SK-N-SH treated with all-trans-retinoic acid at 6 μM for 48 hours (cell line): ENCODE measurements at regions not wholly inside any gene's neighbourhood (a gene's known extent, or its start where the extent isn't known, plus 50 kb on each side); places are given as distances from the start of the nearest gene placed in this dataset.

ENCODE experiments used
- ATAC-seq: fragments of 200-7000 bp; cut with Tn5 transposase; 3 replicates; pipeline ENCODE4 v1.9.1; 2020; ENCODE audit warnings: mild to moderate bottlenecking, moderate library complexity
- ARNTL ChIP-seq: fragments of 450-650 bp; formaldehyde crosslinking; IDR thresholded peaks from 2 replicates; pipeline ENCODE4 v1.5.0; 2020; ENCODE audit warnings: low read depth, mild to moderate bottlenecking, moderate library complexity, borderline replicate concordance
- BACH2 ChIP-seq: fragments of 250-450 bp; sonication (Bioruptor Pico); IDR thresholded peaks from 2 replicates; pipeline ENCODE4 v1.9.0; 2021; ENCODE audit warnings: mild to moderate bottlenecking, borderline replicate concordance
- CSDC2 ChIP-seq: fragments of 250-450 bp; sonication (Bioruptor Pico); IDR thresholded peaks from 2 replicates; pipeline ENCODE4 v1.5.0; 2020; ENCODE audit warnings: mild to moderate bottlenecking, moderate library complexity
- ESRRG ChIP-seq: fragments of 250-450 bp; sonication (Bioruptor Pico); IDR thresholded peaks from 2 replicates; pipeline ENCODE4 v1.6.1; 2021; ENCODE audit warnings: mild to moderate bottlenecking
- GLIS3 ChIP-seq: fragments of 250-450 bp; sonication (Bioruptor Pico); IDR thresholded peaks from 2 replicates; pipeline ENCODE4 v1.5.0; 2020; ENCODE audit warnings: mild to moderate bottlenecking, moderate library complexity
- OSR1 ChIP-seq: fragments of 250-450 bp; sonication (Bioruptor Pico); IDR thresholded peaks from 2 replicates; pipeline ENCODE4 v1.8.0; 2022; ENCODE audit warnings: moderate library complexity, mild to moderate bottlenecking, inconsistent platforms
- PATZ1 ChIP-seq: fragments of 250-450 bp; sonication (Bioruptor Pico); IDR thresholded peaks from 2 replicates; pipeline ENCODE4 v1.8.0; 2020; ENCODE audit warnings: mild to moderate bottlenecking, moderate library complexity, borderline replicate concordance
- RARB ChIP-seq: fragments of 250-450 bp; sonication (Bioruptor Pico); IDR thresholded peaks from 2 replicates; pipeline ENCODE4 v1.8.0; 2021; ENCODE audit warnings: mild to moderate bottlenecking, moderate library complexity
- SNAI2 ChIP-seq: fragments of 250-450 bp; sonication (Bioruptor Pico); IDR thresholded peaks from 2 replicates; pipeline ENCODE4 v1.5.0; 2020; ENCODE audit warnings: mild to moderate bottlenecking, moderate library complexity
- TCF4 ChIP-seq: fragments of 250-450 bp; sonication (Bioruptor Pico); IDR thresholded peaks from 2 replicates; pipeline ENCODE4 v1.8.0; 2021; ENCODE audit warnings: mild to moderate bottlenecking, moderate library complexity, borderline replicate concordance
- TOX ChIP-seq: fragments of 250-450 bp; sonication (Bioruptor Pico); IDR thresholded peaks from 2 replicates; pipeline ENCODE4 v1.8.0; 2021; ENCODE audit warnings: mild to moderate bottlenecking, moderate library complexity, borderline replicate concordance
- ZC3H10 ChIP-seq: fragments of 250-450 bp; sonication (Bioruptor Pico); IDR thresholded peaks from 2 replicates; pipeline ENCODE4 v1.5.1; 2021; ENCODE audit warnings: mild to moderate bottlenecking, moderate library complexity
- ZFP3 ChIP-seq: fragments of 250-450 bp; sonication (Bioruptor Pico); IDR thresholded peaks from 2 replicates; pipeline ENCODE4 v1.5.0; 2020; ENCODE audit warnings: mild to moderate bottlenecking, moderate library complexity
- ZFP30 ChIP-seq: fragments of 450-650 bp; formaldehyde crosslinking; IDR thresholded peaks from 2 replicates; pipeline ENCODE4 v1.5.0; 2022; ENCODE audit warnings: mild to moderate bottlenecking, moderate library complexity
- ZNF565 ChIP-seq: fragments of 450-650 bp; formaldehyde crosslinking; conservative IDR thresholded peaks from 2 replicates; pipeline ENCODE4 v1.5.0; 2020; ENCODE audit warnings: low read depth, mild to moderate bottlenecking, moderate library complexity
- ZNF70 ChIP-seq: fragments of 450-650 bp; formaldehyde crosslinking; IDR thresholded peaks from 2 replicates; pipeline ENCODE4 v1.5.0; 2020; ENCODE audit warnings: mild to moderate bottlenecking, moderate library complexity
- ZNF8 ChIP-seq: fragments of 450-650 bp; formaldehyde crosslinking; IDR thresholded peaks from 2 replicates; pipeline ENCODE4 v1.5.0; 2020; ENCODE audit warnings: mild to moderate bottlenecking, moderate library complexity
- TF ChIP-seq, protein P1 (sequence below): fragments of 250-450 bp; sonication (Bioruptor Pico); IDR thresholded peaks from 2 replicates; pipeline ENCODE4 v1.5.0; 2020; ENCODE audit warnings: mild to moderate bottlenecking, moderate library complexity
- TF ChIP-seq, protein P2 (sequence below): fragments of 250-450 bp; sonication (Bioruptor Pico); IDR thresholded peaks from 2 replicates; pipeline ENCODE4 v1.8.0; 2021; ENCODE audit warnings: low read depth, mild to moderate bottlenecking, moderate library complexity, borderline replicate concordance
- TF ChIP-seq, protein P3 (sequence below): fragments of 250-450 bp; sonication (Bioruptor Pico); IDR thresholded peaks from 2 replicates; pipeline ENCODE4 v1.5.1; 2020; ENCODE audit warnings: low read depth, mild to moderate bottlenecking, moderate library complexity

- TF ChIP-seq, protein P1, sequence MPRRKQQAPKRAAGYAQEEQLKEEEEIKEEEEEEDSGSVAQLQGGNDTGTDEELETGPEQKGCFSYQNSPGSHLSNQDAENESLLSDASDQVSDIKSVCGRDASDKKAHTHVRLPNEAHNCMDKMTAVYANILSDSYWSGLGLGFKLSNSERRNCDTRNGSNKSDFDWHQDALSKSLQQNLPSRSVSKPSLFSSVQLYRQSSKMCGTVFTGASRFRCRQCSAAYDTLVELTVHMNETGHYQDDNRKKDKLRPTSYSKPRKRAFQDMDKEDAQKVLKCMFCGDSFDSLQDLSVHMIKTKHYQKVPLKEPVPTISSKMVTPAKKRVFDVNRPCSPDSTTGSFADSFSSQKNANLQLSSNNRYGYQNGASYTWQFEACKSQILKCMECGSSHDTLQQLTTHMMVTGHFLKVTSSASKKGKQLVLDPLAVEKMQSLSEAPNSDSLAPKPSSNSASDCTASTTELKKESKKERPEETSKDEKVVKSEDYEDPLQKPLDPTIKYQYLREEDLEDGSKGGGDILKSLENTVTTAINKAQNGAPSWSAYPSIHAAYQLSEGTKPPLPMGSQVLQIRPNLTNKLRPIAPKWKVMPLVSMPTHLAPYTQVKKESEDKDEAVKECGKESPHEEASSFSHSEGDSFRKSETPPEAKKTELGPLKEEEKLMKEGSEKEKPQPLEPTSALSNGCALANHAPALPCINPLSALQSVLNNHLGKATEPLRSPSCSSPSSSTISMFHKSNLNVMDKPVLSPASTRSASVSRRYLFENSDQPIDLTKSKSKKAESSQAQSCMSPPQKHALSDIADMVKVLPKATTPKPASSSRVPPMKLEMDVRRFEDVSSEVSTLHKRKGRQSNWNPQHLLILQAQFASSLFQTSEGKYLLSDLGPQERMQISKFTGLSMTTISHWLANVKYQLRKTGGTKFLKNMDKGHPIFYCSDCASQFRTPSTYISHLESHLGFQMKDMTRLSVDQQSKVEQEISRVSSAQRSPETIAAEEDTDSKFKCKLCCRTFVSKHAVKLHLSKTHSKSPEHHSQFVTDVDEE (CRISPR knock-in tag): no peak
- TF ChIP-seq GLIS3: no peak
Measured at GRCh38 chr20:57806476-57806875, 96.7 kb upstream of the PMEPA1 start (continued).

DNA sequence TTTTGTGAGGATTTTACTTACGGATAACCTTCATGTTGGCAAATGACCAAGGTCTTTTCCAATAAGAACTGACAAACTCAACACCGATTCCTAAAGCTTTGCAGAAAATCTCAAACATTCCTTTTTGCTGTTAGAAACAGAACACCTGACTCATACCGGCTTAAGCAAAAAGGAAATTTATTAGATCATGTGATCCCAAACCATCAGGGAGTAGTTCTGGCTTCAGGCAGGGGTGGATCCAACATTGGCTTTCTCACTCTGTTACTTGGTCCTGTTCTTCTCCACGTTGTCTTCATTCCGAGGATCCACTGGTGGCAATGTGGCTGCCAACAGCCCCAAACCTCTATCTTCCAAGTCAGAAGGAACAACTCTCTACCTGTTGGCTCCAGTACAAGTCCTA lies 95.9 kb upstream of the PMEPA1 start:
- no peak for ATAC-seq
- no peak for TF ChIP-seq ZNF8 (CRISPR knock-in tag)
- no peak for TF ChIP-seq OSR1 (CRISPR knock-in tag)
- TF ChIP-seq ZC3H10 (CRISPR knock-in tag): no peak
- no peak for TF ChIP-seq ARNTL (CRISPR knock-in tag)
- TF ChIP-seq ZNF70: no peak
- TF ChIP-seq, protein P1 (CRISPR knock-in tag): no peak
- TF ChIP-seq CSDC2 (CRISPR knock-in tag): no peak
- no peak for TF ChIP-seq ESRRG (CRISPR knock-in tag)
- TF ChIP-seq, protein P2, sequence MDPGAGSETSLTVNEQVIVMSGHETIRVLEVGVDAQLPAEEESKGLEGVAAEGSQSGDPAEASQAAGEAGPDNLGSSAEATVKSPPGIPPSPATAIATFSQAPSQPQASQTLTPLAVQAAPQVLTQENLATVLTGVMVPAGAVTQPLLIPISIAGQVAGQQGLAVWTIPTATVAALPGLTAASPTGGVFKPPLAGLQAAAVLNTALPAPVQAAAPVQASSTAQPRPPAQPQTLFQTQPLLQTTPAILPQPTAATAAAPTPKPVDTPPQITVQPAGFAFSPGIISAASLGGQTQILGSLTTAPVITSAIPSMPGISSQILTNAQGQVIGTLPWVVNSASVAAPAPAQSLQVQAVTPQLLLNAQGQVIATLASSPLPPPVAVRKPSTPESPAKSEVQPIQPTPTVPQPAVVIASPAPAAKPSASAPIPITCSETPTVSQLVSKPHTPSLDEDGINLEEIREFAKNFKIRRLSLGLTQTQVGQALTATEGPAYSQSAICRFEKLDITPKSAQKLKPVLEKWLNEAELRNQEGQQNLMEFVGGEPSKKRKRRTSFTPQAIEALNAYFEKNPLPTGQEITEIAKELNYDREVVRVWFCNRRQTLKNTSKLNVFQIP: no peak
- TF ChIP-seq, protein P3, sequence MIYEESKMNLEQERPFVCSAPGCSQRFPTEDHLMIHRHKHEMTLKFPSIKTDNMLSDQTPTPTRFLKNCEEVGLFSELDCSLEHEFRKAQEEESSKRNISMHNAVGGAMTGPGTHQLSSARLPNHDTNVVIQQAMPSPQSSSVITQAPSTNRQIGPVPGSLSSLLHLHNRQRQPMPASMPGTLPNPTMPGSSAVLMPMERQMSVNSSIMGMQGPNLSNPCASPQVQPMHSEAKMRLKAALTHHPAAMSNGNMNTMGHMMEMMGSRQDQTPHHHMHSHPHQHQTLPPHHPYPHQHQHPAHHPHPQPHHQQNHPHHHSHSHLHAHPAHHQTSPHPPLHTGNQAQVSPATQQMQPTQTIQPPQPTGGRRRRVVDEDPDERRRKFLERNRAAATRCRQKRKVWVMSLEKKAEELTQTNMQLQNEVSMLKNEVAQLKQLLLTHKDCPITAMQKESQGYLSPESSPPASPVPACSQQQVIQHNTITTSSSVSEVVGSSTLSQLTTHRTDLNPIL (CRISPR knock-in tag): no peak
- no peak for TF ChIP-seq TOX
- TF ChIP-seq ZFP30: no peak
- no peak for TF ChIP-seq SNAI2 (CRISPR knock-in tag)
- TF ChIP-seq TCF4 (CRISPR knock-in tag): no peak
- no peak for TF ChIP-seq PATZ1 (CRISPR knock-in tag)
- TF ChIP-seq GLIS3: no peak
- TF ChIP-seq ZNF565: no peak
- no peak for TF ChIP-seq ZFP3 (CRISPR knock-in tag)
- TF ChIP-seq RARB (CRISPR knock-in tag): no peak
- TF ChIP-seq BACH2 (CRISPR knock-in tag): no peak

DNA sequence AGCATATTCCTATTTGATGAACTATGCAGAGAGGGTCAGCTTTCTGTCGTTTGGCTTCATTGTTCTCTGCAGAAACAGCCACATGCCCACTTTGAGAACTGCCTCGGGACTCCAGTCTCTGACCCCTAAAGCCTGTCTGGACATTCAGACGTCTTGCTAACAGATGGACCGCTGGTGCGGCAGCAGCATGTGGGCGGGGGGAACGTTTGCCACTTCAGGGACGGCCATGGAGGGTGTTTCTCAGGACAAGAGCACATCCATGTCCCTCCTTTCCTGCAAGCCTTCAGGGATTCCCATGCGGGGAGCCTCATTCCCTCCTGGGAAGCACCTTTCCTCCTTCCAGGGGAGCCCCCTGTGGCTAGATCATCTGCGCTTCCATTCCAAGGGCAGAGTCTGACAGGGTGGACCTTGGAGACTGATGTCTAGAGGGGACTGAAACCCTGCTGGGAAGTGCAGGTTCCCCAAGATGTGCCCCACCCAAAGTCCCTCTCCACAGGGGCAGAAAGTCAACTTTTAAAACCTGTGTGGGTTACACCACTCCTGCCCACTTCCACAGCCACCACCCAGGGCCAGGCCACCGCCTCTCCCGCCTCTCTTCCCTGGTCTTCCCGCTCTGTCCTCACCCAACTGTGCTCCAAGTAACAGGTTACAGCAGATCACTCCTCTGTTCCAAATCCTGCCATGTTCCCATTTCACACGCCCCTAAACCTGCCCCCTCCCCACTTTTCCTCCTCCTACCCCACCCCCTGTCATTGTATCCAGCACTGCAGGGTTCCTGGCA lies 94.8 kb upstream of the PMEPA1 start:
- TF ChIP-seq OSR1 (CRISPR knock-in tag) (no peak), ZNF8 (CRISPR knock-in tag) (no peak), ESRRG (CRISPR knock-in tag) (no peak), ZFP3 (CRISPR knock-in tag) (no peak), ZNF70 (no peak)
- TF ChIP-seq, protein P3 (CRISPR knock-in tag): no peak
- TF ChIP-seq, protein P1 (CRISPR knock-in tag): no peak

More for the DNA sequence above, 94.8 kb upstream of the PMEPA1 start:
- no peak for ATAC-seq
